ENCODE measurements at regions not wholly inside any gene's neighbourhood (a gene's known extent, or its start where the extent isn't known, plus 50 kb on each side); places are given as distances from the start of the nearest gene placed in this dataset.
"Not testable (repeated sequence)": the region's sequence is repeated elsewhere in the genome, so short reads cannot be mapped to it uniquely, and the experiment has no call there.

- not testable (repeated sequence) for H3K27ac ChIP-seq
These were observed 53.6 kb upstream of the MAPK10 start for GRCh38 chr4:86413426-86413825.

GRCh38 chr4:86414686-86415085 lies 54.8 kb upstream of the MAPK10 start:
- TF ChIP-seq ZFX (IDR thresholded peaks at IDR 0.05; ENCODE audit: borderline replicate concordance) (no peak), CTCF (IDR thresholded peaks at IDR 0.05) (no peak)
- no peak overlapping the region for H3K27ac ChIP-seq

GRCh38 chr4:86416081-86416480 lies 56.2 kb upstream of the MAPK10 start:
- TF ChIP-seq ZFX (IDR thresholded peaks at IDR 0.05; ENCODE audit: borderline replicate concordance) = no peak
- TF ChIP-seq CTCF (IDR thresholded peaks at IDR 0.05) = no peak
- H3K27ac ChIP-seq = no peak overlapping the region

GRCh38 chr4:86421461-86421860 lies 61.6 kb upstream of the MAPK10 start:
- TF ChIP-seq ZFX (IDR thresholded peaks at IDR 0.05; ENCODE audit: borderline replicate concordance) = no peak
- no peak for TF ChIP-seq CTCF (IDR thresholded peaks at IDR 0.05)

GRCh38 chr4:86431543-86432116 lies 71.8 kb upstream of the MAPK10 start:
- TF ChIP-seq CTCF (IDR thresholded peaks at IDR 0.05) (no peak), ZFX (IDR thresholded peaks at IDR 0.05; ENCODE audit: borderline replicate concordance) (no peak)
- no peak overlapping the region for H3K27ac ChIP-seq

More at GRCh38 chr4:86421461-86421860, 61.6 kb upstream of the MAPK10 start:
- H3K27ac ChIP-seq = no peak overlapping the region

GRCh38 chr4:86432559-86433134 lies 72.8 kb upstream of the MAPK10 start:
- TF ChIP-seq ZFX (IDR thresholded peaks at IDR 0.05; ENCODE audit: borderline replicate concordance) (no peak), CTCF (IDR thresholded peaks at IDR 0.05) (no peak)

GRCh38 chr4:86439293-86439692 lies 79.4 kb upstream of the MAPK10 start:
- no peak for TF ChIP-seq CTCF (IDR thresholded peaks at IDR 0.05)
- TF ChIP-seq ZFX (IDR thresholded peaks at IDR 0.05; ENCODE audit: borderline replicate concordance) = no peak
- H3K27ac ChIP-seq = no peak overlapping the region

More at GRCh38 chr4:86432559-86433134, 72.8 kb upstream of the MAPK10 start:
- H3K27ac ChIP-seq = no peak overlapping the region
